MCF 10A (cell line): ENCODE measurements at regions not wholly inside any gene's neighbourhood (a gene's known extent, or its start where the extent isn't known, plus 50 kb on each side); places are given as distances from the start of the nearest gene placed in this dataset.

Experiments
- BruUV-seq: library from RNA; stranded (reverse); fragments of 400-500 nt; replicated peaks from 2 replicates; lab custom pipeline; 2021; lab: Mats Ljungman, UMichigan
- CTCF ChIA-PET: fragments of 300-600 bp; sonication (Branson Sonifier 250); formaldehyde crosslinking; extraction: SDS; loops from one replicate; lab custom pipeline; 2021; ENCODE audit warnings: antibody characterized with exemption, inconsistent platforms; lab: Yijun Ruan, JAX
- POLR2A ChIA-PET: fragments of 300-600, 350-650 bp; sonication (Branson Sonifier 250); formaldehyde crosslinking; extraction: SDS; loops from one replicate; lab custom pipeline; 2020; ENCODE audit warnings: antibody characterized with exemption, inconsistent platforms; lab: Yijun Ruan, JAX
- DNase-seq: peaks from one replicate; pipeline ENCODE4 v3.0.0-alpha.2; 2018; ENCODE audit not compliant: unreplicated experiment
- H3K27ac Mint-ChIP-seq: one replicate; pipeline ENCODE4 v1.8.0; 2022; ENCODE audit warnings: mild to moderate bottlenecking, low read depth, mixed read lengths; ENCODE audit not compliant: unreplicated experiment
- H3K27me3 Mint-ChIP-seq: one replicate; pipeline ENCODE4 v1.8.0; 2022; ENCODE audit warnings: mixed read lengths; ENCODE audit not compliant: insufficient read depth, unreplicated experiment
- H3K36me3 Mint-ChIP-seq: one replicate; pipeline ENCODE4 v1.8.0; 2022; ENCODE audit warnings: mild to moderate bottlenecking, moderate library complexity, mixed read lengths; ENCODE audit not compliant: insufficient read depth, unreplicated experiment
- H3K4me1 Mint-ChIP-seq: one replicate; pipeline ENCODE4 v1.8.0; 2022; ENCODE audit warnings: mixed read lengths; ENCODE audit not compliant: insufficient read depth, unreplicated experiment
- H3K4me3 Mint-ChIP-seq: one replicate; pipeline ENCODE4 v1.8.0; 2022; ENCODE audit warnings: mild to moderate bottlenecking, moderate library complexity, mixed read lengths; ENCODE audit not compliant: unreplicated experiment
- H3K9me3 Mint-ChIP-seq: one replicate; pipeline ENCODE4 v1.8.0; 2022; ENCODE audit warnings: mixed read lengths; ENCODE audit not compliant: unreplicated experiment
- intact Hi-C: fragments of 100-400 bp; cut with micrococcal nuclease; formaldehyde crosslinking; loops from 2 replicates; pipeline ENCODE4 v1.14.1; 2022
- TF ChIP-seq, protein P1 (sequence below): fragments of 200-600 bp; IDR thresholded peaks from one replicate; pipeline ENCODE4 v1.8.0; 2022; ENCODE audit warnings: antibody characterized with exemption, mild to moderate bottlenecking; ENCODE audit not compliant: unreplicated experiment

- no peak overlapping the region for H3K27ac Mint-ChIP-seq
- intact Hi-C loops = no loop called here
- BruUV-seq = no TSS peak
Measured at GRCh38 chr16:63457869-63458268, 1421.6 kb upstream of the CDH8 start.

GRCh38 chr16:63453261-63453660 lies 1417.0 kb upstream of the CDH8 start:
- intact Hi-C loops = no loop called here
- BruUV-seq = no TSS peak
- Mint-ChIP-seq H3K9me3 (peaks cover 8% of the 10 kb centered on the region), H3K4me1 (no peaks in the 10 kb centered on the region), H3K4me3 (no peak overlapping the region), H3K36me3 (no peaks in the 10 kb centered on the region), H3K27me3 (no peaks in the 10 kb centered on the region), H3K27ac (no peak overlapping the region)
- TF ChIP-seq, protein P1, sequence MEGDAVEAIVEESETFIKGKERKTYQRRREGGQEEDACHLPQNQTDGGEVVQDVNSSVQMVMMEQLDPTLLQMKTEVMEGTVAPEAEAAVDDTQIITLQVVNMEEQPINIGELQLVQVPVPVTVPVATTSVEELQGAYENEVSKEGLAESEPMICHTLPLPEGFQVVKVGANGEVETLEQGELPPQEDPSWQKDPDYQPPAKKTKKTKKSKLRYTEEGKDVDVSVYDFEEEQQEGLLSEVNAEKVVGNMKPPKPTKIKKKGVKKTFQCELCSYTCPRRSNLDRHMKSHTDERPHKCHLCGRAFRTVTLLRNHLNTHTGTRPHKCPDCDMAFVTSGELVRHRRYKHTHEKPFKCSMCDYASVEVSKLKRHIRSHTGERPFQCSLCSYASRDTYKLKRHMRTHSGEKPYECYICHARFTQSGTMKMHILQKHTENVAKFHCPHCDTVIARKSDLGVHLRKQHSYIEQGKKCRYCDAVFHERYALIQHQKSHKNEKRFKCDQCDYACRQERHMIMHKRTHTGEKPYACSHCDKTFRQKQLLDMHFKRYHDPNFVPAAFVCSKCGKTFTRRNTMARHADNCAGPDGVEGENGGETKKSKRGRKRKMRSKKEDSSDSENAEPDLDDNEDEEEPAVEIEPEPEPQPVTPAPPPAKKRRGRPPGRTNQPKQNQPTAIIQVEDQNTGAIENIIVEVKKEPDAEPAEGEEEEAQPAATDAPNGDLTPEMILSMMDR = no peak
- ChIA-PET CTCF (interaction anchor here (0.7 kb wide), 1 partner anchor 21 kb away, joined by 3 read pairs; no protein-coding TSS in a partner anchor), POLR2A (no interaction called here)
- no peak for DNase-seq

More at GRCh38 chr16:63457869-63458268, 1421.6 kb upstream of the CDH8 start:
- Mint-ChIP-seq H3K4me1 (no peaks in the 10 kb centered on the region), H3K27me3 (no peaks in the 10 kb centered on the region), H3K4me3 (no peak overlapping the region), H3K36me3 (no peaks in the 10 kb centered on the region), H3K9me3 (peaks cover 8% of the 10 kb centered on the region)
- TF ChIP-seq, protein P1 = no peak
- CTCF ChIA-PET = no interaction called here
- DNase-seq = no peak
- POLR2A ChIA-PET = no interaction called here

DNA sequence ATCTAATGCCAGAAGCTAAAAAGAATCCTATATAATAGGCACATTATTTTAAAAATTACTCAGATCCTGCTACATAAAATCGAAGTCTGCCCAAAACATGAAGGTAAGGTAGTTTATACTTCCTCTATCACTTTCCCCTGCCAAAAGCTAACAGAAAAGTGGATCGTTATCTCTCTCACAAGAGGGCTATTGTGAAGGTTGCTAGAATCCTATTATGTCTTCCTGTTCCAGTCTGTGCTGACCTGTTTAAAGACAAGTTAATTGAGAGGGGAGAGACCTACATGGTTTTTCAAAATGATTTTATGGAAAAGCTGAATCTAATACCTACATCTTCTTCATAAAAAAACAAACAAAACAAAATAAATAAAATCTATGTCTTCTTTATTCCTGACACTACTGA lies 1410.9 kb upstream of the CDH8 start:
- H3K4me1 Mint-ChIP-seq = no peaks in the 10 kb centered on the region
- no peaks in the 10 kb centered on the region for H3K9me3 Mint-ChIP-seq
- H3K4me3 Mint-ChIP-seq = no peak overlapping the region
- intact Hi-C loops = no loop called here
- no TSS peak for BruUV-seq
- no peaks in the 10 kb centered on the region for H3K36me3 Mint-ChIP-seq
- TF ChIP-seq, protein P1 = no peak
- no peaks in the 10 kb centered on the region for H3K27me3 Mint-ChIP-seq
- no peak for DNase-seq
- POLR2A ChIA-PET = interaction anchor here (0.6 kb wide), 1 partner anchor 1143 kb away, joined by 3 read pairs; no protein-coding TSS in a partner anchor
- CTCF ChIA-PET = interaction anchor here (0.6 kb wide), 1 partner anchor 227 kb away, joined by 4 read pairs; no protein-coding TSS in a partner anchor
- no peak overlapping the region for H3K27ac Mint-ChIP-seq

DNA sequence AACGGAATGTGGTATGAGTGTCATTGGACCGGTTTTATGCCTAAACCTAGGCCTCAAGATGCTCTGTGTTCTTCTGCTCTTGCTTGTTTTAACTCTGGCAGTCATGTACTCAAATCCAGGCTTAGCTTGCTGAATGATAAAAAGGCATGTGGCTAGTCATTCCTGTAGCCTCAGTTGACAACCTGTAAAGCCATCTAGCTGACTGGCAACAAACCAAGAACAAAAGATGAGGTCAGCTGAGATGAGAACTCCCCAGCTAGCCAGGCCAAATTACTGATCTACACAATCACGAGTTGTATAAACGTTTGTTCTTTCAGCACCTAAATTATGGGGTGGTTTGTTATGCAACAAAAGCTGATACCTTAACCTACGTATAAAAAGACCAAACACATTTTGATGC lies 1406.0 kb upstream of the CDH8 start:
- H3K4me1 Mint-ChIP-seq = no peaks in the 10 kb centered on the region
- H3K27me3 Mint-ChIP-seq = no peaks in the 10 kb centered on the region
- DNase-seq = no peak
- peaks cover 8% of the 10 kb centered on the region for H3K9me3 Mint-ChIP-seq
- ChIA-PET POLR2A (no interaction called here), CTCF (interaction anchor here (0.8 to 1.0 kb wide), 2 partner anchors 25 to 81 kb away, joined by 3 to 4 read pairs; no protein-coding TSS in a partner anchor)
- H3K36me3 Mint-ChIP-seq = no peaks in the 10 kb centered on the region
- TF ChIP-seq, protein P1 = no peak
- BruUV-seq = no TSS peak
- no peak overlapping the region for H3K4me3 Mint-ChIP-seq
- no peak overlapping the region for H3K27ac Mint-ChIP-seq
- intact Hi-C loops = no loop called here
